ENCODE measurements at regions not wholly inside any gene's neighbourhood (a gene's known extent, or its start where the extent isn't known, plus 50 kb on each side); places are given as distances from the start of the nearest gene placed in this dataset.
A peak's percentile ranks its signal among the peaks of the same experiment; 100 is the strongest.
"Not testable (repeated sequence)": the region's sequence is repeated elsewhere in the genome, so short reads cannot be mapped to it uniquely, and the experiment has no call there.

DNA sequence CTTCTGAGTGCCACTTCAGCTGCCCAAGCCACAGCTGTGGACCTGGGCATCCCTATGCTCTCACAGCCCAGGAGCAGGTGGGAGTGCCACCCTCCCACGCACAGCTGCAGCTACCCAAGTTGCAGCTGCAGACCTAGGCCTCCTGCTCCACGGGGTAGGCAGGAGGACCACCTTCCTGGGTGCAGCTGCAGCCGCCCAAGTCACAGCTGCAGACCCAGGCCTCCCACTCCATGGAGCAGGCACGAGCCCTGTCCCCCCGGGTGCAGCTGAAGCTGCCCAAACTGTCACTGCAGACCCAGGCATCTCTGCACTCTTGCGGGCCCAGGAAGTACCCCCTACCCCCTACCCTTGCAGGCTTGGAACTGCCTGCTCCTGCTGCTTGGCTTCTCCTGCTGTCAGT is 260.2 kb downstream of the XPNPEP1 start:
- DNase-seq (ENCODE audit: low read depth), result no peak

DNA sequence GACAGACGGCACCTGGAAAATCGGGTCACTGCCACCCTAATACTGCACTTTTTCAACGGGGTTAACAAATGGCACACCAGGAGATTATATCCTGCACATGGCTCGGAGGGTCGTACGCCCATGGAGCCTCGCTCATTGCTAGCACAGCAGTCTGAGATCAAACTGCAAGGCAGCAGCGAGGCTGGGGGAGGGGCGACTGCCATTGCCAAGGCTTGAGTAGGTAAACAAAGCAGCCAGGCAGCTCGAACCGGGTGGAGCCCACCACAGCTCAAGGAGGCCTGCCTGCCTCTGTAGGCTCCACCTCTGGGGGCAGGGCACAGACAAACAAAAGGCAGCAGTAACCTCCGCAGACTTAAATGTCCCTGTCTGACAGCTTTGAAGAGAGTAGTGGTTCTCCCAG is 270.7 kb downstream of the XPNPEP1 start:
- not testable (repeated sequence) for DNase-seq (ENCODE audit: low read depth)

DNA sequence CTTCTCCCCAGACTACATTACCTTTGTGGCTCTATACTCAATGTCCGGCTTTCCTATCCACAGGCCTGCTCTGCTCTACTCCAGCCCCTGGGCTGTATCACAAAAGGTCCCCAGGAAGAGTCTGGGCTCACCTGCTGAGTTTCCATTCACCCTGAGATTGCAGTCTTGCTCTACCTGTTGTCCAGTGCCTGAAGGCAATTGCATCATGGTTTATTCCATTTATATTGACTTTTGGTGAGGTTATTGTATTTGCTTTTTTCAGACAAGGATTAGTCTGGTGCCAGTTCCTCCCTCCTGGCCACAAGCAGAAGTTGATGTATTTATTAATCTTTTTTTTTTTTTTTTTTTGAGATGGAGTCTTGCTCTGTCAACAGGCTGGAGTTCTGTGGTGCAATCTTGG is 273.1 kb downstream of the XPNPEP1 start:
- no peak for DNase-seq (ENCODE audit: low read depth)

DNA sequence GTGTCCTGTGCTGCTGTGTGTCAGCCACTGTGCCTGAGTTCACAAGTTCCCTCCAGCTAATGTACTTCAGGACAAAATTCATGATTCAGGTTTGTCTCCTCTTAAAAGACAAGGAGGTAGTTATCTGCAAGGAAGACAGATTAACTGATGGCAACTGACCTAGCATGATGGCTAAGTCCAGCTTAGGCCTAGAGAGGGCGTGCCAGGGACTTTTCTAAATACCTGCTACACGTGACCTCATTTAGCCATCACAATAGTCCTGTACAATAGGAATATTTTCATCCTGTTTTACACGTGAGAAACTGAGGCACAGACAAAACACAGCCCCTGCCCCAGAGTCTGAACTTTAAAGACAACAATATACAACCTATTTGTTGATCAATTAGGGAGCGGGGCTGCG is 275.7 kb downstream of the XPNPEP1 start:
- DNase-seq (ENCODE audit: low read depth), result peak; percentile 9

DNA sequence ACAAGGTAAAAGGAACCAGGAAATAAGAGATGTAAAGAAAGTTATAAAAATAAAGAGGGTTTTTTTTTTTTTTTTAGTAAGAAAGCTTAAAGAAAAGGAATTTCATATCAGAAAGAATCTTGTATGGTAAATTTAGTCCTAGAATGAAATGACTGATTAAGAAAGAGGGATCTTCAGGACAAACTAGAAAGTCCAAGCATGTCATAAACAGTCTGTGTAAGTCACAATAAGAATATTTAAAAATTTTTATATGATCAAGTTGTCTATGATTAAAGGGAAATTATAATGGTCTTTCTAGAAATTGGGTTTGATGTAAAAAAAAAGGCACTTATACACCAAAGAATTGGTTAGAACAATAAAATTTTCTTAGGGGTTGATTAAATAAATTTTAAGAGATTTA is 289.5 kb downstream of the XPNPEP1 start:
- DNase-seq (ENCODE audit: low read depth), result no peak

DNA sequence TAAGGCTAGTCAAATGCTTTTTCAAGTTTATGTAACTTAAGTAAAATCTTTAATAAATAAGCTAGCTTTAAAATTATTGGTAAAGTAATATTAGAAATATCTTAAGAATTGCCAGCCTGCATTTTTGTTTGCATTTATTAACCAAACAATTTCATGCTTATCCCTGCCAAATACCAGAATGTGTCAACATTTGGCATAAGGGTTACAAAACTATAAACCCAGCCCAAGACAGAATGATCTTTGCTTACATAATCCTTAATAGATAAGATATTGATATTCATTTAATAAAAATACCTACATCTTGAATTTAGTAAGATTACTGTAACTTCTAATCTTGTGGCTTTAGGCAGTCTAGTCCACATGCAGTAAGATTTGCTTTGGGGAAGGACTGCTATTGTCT is 290.3 kb downstream of the XPNPEP1 start:
- DNase-seq (ENCODE audit: low read depth), result not testable (repeated sequence)

DNA sequence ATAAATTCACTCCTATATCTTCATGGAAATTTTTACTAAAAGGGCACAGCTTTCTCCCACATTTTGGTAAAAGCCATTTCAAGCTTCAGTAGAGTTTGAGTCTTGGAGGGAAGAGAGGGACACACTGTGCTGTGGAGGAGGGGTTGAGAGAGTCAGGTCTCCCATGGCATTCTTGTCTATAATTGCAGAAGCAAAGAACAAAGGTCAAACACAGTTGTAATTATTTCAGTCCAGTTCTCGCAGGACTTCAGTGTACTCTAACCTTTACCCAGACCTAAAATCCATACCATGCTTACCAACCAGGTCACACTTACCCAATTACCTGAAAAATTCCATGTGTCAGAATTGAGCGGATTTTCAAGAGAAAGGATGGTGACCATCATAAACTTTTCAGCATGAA is 298.4 kb downstream of the XPNPEP1 start:
- no peak for DNase-seq (ENCODE audit: low read depth)

DNA sequence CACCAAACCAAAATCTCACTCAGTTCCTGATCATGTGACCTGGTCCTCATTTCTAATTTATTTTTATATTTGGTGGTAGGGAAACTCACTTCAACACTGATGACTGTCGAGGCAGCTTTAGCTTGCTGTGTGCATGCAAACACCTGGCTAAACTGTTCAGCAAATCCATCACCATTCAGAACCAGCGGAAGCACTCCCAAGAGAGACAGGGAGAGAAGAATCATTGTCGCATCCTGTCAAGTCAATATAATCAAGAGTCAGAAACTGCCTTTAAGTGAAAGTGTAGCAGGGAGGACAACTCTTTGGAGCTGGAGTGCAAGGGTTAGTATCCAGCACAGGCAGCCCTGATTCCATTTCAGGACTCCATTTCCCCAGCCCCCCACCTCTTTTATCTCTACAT is 300.7 kb downstream of the XPNPEP1 start:
- DNase-seq (ENCODE audit: low read depth), result no peak

DNA sequence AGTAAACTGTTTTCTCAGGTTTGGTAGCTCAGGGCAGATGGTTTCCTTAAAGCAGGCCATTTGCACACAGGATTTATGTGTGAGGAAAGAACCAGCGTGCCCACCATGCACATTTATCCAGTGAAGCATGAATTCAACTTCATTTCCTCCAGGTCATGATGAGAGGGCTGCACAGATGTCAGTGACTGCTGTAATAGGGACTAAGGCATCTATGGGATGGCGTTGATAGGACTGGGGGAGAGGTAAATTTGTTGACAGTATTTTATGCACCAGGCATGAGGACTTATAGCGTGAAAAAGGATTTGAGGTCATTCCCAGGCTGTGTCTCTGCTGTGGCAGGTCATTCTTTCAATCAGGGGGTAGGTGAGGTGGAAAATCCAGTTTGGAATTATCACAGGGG is 302.9 kb downstream of the XPNPEP1 start:
- DNase-seq (ENCODE audit: low read depth), result no peak

DNA sequence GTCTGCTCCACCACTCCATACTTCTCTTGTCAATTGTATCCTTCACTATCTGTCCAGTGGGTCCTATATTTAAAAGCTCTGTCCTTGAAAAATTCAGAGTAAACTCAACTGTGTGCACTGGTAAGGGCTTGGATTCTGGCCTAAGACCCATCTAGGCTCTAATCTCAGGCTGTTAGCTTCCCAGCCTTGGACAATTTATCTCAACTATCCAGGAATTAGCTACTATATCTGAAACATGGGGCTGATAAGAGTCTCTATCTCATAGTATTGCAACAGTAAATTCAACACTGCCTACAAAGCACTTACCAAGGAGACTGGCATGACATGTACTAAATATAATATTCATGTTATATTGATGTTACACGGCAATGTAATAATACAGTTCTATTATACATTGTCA is 303.4 kb downstream of the XPNPEP1 start:
- DNase-seq (ENCODE audit: low read depth), result no peak

DNA sequence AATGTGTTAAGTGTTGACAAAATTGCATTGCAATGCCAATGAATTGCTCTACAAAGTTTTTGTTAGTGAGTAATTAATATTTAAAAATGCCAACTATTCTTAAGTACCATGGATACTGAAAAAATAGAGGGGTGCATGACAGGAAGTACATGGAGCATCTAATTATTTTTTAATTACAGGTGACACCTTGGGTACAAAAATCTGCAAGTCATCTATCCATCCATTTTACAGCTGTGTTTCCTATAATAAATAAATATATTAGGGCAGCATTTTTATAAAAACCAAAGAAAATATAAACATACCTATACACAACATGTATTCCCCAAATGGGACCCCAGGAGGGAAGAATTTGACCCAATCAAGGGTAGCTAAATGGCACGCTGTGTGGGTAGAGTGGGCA is 304.6 kb downstream of the XPNPEP1 start:
- DNase-seq (ENCODE audit: low read depth), result no peak

DNA sequence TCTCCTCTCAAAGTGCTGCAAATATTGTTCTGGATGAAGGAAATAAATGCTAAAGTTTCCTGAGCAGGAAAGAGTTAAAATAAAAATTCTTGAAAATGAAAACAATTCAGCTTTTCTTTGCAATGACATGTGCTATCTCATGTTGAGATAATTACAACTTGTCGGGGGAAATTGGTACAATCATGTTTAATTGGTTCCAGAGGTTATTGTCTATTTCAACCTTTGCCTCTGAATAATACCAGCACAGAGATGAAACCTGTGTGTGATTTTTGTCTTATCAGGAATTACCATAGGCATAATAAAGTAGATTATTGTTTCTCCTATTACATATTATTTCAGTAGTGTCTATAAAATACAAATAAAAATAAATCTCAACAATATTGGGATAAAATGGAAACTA is 305.0 kb downstream of the XPNPEP1 start:
- DNase-seq (ENCODE audit: low read depth), result no peak

DNA sequence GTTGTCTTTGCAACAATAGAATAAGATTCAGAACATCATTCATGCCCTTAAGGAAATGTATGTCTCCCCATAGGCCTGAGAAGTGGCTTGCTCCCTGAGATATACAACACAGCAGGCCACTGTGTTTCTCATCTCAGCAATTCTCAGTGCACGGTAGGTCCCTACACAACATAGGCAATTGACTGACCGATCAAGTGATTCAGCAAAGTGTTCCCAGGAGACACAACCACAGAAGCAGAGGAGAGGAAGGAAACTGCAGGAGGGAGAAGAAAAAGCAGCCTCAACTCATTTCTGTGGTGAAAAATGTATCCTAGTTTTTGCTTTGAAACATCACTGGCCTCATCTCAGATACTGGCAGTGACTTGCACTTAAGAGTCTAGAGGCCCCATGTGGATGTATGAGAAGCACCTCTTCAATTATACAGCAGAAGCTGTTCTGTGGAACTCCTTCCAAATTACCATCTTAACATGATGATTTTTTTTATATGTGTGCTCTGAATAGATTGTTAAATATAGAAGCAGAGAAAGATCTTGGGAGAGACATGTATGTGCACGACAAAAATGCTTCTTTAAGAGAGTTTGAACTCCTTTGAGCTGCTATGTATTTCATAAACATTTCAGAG is 306.8 kb downstream of the XPNPEP1 start:
- DNase-seq (ENCODE audit: low read depth), result no peak

DNA sequence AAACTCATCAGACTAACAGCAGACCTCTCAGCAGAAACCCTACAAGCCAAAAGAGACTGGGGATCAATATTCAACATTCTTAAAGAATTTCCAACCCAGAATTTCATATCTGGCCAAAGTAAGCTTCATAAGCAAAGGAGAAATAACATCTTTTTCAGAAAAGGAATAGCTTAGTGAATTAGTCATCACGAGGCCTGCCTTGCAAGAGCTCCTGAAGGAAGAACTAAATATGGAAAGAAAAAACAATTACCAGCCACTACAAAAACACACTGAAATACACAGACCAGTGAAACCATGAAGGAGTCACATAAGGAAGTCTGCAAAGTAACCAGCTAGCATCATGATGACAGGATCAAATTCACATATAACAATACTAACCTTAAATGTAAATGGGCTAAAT is 328.0 kb downstream of the XPNPEP1 start:
- not testable (repeated sequence) for DNase-seq (ENCODE audit: low read depth)

DNA sequence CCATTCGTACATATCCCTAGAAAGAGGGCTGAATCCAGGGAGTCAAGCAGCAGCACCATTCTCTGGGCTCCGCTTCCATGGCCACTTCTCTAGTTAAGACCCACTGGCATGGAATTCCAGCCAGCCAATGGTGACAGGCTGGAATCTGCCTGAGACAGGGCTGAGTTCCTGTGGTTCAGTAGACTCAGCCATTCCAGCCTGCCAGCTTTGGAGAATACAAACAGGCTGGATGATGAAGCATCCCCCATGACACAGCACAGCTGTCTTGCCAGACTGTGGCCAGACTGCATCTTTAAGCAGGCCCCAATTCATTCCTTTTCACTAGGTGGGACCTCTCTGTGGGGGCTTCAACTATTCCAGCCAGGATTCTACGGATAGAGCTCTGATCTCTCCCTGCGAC is 329.6 kb downstream of the XPNPEP1 start:
- DNase-seq (ENCODE audit: low read depth), result peak; percentile 16

DNA sequence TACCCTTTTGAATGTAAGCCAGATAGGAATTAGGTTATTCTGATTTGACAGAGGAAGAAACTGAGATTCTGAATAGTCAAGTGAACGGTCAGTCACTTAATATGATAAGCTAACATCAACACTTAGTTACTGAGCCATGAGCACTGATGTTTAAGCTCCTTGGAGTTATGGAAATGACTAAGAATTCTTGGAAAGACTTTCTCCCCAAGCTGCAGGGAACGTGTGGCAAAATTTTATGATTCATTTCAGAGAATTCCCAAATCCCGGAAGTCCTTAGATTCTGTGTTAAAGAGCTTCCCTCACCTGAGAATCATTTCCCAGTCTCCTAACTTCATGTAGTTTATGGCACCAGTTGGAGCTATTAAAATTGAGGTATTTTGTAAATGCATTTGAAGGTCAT is 330.9 kb downstream of the XPNPEP1 start:
- peak; percentile 50 for DNase-seq (ENCODE audit: low read depth)

DNA sequence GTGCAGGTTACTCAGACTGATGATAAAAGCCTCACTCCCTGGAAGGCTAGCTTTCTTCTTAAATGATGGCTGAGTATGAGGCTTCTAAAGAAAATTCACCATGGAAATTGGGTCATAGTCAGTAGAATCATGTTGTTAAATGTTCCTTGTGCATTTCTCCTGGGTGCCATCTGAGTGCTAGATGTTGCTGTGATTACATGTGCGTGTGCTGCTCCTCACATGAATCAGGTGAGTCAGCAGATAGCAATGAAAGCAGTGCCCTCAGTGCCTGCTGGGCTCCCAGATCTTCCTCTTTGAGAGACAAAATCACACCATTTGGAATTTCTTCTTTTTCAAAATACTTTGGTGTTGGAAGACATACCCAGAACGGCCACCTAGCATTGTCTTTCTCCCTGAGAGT is 331.7 kb downstream of the XPNPEP1 start:
- peak; percentile 24 for DNase-seq (ENCODE audit: low read depth)

DNA sequence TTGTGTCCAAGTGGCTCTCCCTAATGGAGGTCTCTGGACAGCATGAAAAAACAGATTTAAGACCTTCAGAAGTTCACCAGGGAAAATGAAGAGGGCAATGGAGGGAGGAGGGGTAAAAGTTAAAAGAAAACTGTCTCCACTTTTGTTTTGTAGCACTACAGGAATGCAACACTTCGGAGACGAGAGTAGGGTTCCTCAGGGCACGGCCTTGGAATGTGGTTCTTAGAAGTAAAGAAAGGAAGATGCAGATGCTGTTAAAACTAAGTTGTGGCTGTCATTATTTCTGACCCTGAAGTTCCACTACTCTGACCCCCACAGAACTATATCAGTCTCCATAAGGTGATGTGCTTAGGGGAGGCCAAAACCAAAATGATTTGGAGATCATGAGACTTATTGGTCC is 335.1 kb downstream of the XPNPEP1 start:
- DNase-seq (ENCODE audit: low read depth), result no peak

DNA sequence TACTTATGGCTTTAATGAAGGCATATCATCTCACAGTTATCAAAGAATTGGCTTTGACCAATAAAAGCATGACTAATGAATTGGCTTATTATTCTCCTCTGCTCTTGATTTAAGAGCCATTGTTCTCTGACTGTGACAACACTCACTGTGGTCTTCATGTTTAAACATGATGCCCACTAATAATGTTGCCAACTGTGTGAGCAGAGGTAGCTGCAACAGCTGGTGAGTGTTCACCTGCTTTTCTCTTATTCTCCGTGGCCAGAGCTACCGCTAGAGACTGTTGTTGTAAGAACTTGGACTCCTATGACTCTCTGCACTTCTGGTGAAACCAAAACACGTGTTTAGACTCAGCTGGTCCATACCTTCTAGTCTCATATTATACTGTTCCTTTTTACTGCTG is 335.9 kb downstream of the XPNPEP1 start:
- DNase-seq (ENCODE audit: low read depth), result no peak

DNA sequence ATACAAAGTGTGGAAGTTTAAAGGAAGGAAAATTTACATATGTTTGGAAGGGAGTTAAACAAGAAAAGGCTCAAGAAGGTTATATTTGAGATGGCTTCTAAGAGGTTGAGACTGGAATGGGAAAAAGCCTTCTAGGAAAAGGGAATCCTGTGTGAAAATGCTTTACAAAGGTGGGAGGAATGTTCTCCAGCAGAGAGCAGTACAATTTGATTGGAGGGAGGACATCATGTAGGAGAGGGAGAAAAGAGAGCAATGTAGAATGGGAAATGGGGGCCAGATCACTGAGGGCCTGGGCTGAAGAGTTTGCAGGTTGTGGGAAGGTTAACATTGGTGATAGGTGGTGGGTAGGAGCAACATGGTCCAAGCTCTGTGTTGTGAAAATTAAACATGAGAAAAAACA is 366.9 kb downstream of the XPNPEP1 start:
- no peak for DNase-seq (ENCODE audit: low read depth)

DNA sequence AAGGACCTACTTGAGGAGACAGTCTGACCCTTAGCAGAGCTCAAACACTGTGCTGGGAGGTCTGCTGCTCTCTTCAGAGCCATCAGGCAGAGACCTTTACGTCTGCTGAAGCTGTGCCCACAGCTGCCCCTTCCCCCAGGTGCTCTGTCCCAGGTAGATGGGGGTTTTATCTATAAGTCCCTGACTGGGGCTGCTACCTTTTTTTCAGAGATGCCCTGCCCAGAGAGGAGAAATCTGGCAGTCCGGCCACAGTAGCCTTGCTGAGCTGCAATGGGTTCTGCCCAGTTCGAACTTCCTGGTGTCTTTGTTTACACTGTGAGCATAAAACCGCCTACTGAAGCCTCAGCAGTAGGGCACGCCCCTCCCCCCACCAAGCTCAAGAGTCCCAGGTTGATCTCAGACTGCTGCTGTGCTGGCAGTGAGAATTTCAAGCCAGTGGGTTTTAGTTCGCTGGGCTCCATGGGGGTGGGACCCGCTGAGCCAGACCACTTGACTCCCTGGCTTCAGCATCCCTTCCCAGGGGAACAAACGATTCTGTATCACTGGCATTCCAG is 381.2 kb downstream of the XPNPEP1 start:
- DNase-seq (ENCODE audit: low read depth), result not testable (repeated sequence)

DNA sequence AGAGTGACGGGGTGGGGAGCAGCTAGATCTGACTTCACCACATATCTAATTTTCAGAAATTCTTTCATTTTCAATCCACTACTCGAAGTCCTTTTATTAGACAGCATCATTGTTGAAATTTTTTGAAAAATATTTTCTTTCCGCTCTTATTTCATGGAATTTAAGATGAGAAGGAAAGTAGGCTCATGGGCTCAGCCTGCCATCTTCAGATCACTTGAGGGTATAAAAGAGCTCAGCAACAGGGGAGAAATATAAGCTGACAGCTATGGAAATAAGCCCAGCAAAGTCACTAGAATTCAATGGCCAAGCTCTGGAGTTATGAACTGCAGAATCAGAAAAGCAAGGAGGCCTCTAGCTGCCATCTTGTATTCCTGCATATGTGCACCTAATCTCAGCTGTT is 389.1 kb downstream of the XPNPEP1 start:
- no peak for DNase-seq (ENCODE audit: low read depth)

DNA sequence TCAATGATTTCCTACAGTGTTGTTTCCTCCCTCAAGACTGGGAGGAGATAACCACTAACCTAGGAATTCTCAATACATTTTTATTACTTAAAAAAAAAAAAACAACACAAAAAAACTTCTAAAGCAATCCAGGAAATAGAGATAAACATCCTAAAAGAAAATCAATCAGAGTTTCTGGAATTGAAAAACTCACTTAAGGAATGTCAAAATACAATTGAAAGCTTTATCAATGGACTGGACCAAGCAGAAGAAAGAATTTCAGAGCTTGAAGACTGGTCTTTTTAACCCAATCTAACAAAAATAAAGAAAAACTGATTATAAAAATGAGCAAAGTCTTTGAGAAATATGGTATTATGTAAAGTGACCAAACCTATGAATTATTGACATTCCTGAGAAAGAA is 394.1 kb downstream of the XPNPEP1 start:
- no peak for DNase-seq (ENCODE audit: low read depth)

DNA sequence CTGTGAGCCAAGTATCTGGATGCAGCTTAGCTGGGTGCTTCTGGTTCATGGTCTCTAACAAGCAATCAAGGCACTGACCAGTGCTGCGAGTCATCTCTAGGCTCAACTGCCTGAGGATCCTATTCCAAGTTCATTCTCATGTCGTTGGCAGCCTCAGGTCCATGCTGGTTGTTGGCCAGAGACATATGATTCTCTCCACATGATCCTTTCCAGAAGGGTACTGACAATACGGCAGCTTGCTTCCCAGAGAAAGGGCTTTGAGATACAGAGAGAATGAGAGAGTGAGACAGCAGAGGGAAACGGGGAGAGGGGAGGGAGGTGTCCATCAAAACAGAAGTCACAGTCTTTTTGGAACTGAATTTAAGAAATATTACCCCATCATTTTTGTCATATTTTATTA is 405.6 kb downstream of the XPNPEP1 start:
- DNase-seq (ENCODE audit: low read depth), result no peak

All from HT1080 (cell line).